Hippocampal formation (tissue), 2 donors: ENCODE measurements at regions not wholly inside any gene's neighbourhood (a gene's known extent, or its start where the extent isn't known, plus 50 kb on each side); places are given as distances from the start of the nearest gene placed in this dataset.

Experiments used
- DNase-seq, 2 donors: peaks; one replicate each; lab custom pipeline; 2025; lab: John Stamatoyannopoulos, UW

DNA sequence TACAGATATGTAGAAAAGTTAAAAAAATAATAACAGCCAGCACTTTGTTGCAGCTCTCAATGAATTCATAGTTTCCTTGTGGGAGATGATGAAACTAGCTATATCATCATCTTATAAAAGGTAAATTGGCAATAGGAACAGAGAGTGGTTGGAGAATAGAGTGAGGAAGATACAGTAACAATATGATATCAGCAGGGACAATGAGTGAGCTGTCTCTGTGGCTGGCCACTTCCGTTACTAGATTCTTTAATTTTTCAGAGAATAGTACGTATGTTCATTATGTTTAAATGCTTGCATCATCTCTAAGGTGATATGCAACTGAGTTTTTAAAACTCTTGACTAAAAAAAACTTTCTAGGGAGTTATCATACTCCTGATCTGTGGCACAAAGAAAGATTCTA lies 1006.2 kb upstream of the FLRT2 start:
- DNase-seq, result no peak

DNA sequence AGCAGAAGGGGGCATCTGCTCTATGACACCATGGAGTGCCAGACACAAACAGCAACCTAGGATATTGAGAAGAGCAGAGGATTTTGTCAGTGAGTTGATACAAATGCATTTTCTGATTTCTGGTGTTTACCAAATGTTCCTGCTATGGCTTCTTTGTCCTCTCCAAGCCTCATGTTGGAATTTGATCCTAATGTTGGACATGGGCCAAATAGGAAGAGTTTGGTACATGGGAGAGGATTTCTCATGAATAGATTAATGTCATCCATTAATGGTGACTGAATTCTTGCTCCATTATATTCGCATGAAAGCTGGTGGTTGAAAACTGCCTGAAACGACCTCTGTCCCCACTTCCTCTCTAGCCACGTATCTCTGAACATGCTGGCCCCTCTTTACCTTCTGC lies 1002.2 kb upstream of the FLRT2 start:
- DNase-seq, result no peak

GRCh38 chr14:84532016-84532415 lies 997.9 kb upstream of the FLRT2 start:
- DNase-seq, result no peak

DNA sequence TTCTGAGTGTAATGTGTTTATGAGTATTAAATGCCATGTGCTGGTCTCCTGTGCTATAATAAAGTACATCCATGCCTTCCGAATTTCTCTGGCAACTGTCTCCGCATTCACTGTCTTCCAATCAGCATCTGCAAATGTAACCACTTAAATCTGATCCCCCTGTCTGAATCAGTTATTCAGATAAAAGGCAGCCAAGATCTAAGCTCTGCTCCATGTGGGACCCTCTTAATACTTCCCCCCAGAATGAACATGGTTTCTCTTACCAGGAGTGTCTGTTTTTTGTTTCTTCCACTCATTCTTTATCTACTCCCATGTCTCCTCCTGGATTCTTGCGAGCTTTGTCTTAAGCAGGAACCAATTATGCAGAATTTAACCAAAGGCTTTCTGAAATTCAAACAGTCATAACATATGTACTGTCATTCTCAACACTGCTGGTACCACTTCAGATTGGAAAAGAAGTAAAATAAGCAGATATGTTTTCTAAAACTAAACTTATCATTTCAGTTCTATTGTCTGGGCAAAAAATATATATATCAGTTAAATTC lies 996.7 kb upstream of the FLRT2 start:
- DNase-seq, result no peak

- no peak for DNase-seq
Measured at GRCh38 chr14:84533791-84534190, 996.2 kb upstream of the FLRT2 start.

DNA sequence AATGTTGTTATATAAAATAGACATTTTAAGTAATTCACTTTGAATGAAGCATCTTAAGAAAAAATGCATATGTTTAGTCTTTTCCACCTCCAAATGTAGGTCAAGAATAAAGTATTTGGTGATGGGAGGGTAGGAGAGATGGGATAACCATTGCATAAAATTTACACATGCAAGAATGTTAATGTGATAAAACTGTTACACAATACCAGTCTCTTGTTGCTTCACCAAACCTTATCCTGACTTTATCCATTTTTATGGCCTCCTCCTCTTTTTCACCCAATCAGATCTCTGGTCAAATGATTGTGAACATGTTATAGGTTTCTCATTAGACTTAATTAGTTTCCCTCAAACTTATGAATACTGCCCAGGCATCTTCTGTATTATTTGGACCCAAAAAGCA lies 994.5 kb upstream of the FLRT2 start:
- DNase-seq, result no peak

DNA sequence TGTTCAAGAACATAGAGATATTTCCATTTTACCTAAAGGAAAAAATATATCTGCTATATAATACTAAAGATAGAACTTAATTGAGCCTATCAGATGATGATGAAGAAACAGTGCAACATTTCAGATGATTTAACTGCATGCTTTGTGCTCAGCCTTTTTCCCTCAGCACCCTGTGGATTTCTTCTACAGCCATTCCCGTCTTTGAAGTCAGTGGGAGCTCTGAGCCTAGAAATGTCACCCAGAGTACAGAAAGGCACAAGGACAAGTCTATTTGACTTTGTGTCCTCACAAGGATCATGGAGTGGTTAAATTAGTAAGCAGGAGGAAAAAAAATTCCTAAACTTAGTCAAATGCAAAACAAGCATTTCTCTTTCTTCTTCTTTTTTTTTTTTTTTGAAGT lies 994.0 kb upstream of the FLRT2 start:
- no peak for DNase-seq

- no peak for DNase-seq
Measured at GRCh38 chr14:84541018-84541417, 988.9 kb upstream of the FLRT2 start.

- DNase-seq, result peak in 1 of 2 donors; percentile 23
Measured at GRCh38 chr14:84543859-84544258, 986.1 kb upstream of the FLRT2 start.

DNA sequence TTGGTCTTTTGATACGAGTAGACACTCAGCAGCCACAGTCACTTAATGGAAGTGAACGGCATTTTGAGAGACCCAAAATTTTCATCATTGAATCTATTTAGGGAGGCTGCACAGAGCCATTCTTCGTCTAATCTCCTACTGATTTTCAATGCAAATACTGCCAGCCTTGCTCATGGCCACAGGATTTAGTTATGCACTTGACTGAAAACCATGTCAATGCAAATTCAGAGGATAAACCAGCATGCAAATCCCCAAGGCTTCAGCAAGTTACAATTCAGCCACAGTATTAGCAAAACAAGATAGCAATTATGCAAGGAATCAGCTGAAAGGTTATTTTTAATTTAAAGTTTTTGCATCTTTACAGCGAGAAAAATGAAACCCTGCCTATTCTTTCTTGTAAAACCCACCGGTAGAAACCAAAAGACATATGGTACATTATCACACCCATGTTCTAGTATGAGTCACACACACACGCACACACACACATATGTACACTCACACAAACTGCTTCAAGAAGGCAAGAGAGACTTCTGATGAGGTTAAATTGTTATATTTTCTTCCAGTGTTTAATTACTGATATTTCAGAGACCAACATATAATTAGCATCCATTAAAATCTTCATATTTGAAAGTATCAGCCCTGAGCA lies 985.3 kb upstream of the FLRT2 start:
- DNase-seq, result peak in 1 of 2 donors; percentile 6

- no peak for DNase-seq
Measured at GRCh38 chr14:84546236-84546635, 983.7 kb upstream of the FLRT2 start.

DNA sequence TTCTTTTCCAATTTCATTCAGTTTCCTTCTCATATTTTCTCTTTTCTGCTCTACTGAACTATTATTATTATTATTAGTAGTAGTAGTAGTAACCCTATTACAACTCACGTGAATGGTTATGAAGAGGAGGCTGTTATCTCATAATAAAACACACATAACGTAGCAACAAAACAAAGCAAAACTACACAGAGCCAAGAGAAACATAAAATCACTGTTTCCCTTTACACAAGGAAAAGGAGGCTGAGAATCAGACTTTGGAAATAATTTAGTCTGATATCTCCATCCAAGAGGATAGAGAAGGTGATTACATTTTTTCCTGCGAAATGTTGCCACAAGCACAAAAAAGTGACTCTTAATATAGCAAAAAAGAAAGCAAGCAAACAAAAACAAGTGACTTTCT lies 975.8 kb upstream of the FLRT2 start:
- DNase-seq, result no peak

DNA sequence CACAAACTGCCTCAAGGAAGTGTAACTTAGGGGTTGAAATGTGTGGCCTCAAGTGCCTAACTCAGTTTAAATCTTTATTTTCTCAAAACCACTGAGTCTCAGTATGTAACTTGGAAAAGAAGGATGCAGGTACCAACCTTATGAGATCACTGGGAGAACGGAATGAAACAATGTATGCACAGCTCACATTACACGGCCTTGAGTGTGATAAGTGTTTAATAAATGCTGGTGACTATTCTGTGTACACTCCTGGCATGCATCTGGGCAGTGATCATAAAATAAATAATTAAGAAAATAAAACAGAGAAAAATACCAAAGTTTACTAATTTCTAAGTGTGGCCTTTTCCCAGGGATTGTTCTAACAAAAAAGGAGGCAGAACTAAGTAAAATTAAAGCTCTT lies 974.5 kb upstream of the FLRT2 start:
- DNase-seq, result no peak

DNA sequence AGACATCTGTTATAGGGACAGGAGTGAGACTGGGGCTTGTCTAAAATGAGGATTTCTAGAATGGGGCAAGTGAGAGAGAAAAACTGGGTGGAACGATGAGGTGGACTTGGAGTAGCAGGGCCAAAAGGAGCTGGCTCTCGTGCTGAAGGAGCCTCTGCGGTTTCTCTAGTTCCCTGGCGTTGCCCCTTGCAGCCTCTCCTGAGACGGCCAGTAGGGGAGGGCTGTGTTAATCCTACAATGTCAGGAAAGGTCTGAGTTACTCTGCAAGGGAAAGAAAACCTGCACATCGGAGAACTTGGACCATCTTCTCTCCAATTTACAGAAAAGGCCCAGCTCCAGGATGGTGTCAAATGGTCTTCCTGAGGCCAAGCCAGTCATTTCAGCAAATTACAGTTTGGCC lies 963.8 kb upstream of the FLRT2 start:
- no peak for DNase-seq

DNA sequence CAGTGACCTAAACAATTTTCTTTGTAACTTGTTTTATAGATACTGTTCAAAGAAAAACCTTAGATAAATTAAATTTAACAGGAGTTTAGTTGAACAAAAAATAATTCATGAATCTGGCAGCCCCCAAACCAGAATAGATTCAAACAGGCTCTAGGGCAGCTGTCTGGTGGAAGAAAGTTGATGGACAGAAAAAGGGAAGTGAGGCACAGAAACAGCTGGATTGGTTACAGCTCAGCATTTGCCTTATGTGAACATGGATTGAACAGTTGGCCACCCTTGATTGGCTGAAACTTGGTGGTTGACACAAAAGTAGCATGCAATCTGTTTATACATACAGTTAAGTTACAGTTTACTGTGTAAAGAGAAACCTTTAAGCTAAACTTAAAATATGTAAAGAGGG lies 954.3 kb upstream of the FLRT2 start:
- no peak for DNase-seq

DNA sequence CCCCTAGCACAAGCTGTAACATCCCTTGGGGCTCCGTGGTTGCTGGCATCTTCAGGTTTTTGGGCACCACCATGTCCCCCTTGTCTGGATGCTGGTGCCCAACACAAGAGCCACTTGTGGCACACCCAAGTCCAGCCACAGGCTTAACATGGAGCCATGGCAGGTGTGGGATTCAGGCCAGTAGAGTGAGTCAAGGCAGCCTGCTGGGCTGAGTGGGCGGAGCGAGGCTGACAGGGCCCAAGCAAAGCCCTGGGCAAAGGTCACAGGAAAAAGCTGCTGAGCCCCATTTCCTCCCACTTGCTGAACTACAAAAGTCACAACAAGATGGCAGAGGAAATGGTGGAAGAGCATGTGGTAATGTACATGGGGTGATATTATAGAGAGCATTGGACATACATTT lies 950.7 kb upstream of the FLRT2 start:
- no peak for DNase-seq

DNA sequence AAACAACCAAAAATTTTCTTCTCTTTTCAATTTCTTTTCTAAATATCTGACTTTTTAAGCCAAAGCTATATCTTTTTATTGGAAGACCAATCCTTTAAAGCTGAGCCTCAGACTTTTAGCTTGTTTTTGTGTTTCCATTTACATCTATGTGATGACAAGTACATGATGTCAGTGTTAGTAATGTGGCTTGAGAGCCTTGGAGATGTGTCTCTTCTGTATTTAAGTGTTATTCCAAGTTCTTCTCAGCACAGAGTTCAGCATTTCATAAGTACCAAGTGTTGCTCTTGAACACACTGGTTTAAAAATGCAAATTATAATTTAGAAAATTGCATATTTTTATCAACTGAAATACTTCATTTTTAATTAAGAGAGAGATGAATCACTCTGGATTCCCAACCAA lies 948.9 kb upstream of the FLRT2 start:
- no peak for DNase-seq

GRCh38 chr14:84584511-84584910 lies 945.4 kb upstream of the FLRT2 start:
- no peak for DNase-seq

- DNase-seq, result no peak
Measured at GRCh38 chr14:84591827-84592445, 938.0 kb upstream of the FLRT2 start.

DNA sequence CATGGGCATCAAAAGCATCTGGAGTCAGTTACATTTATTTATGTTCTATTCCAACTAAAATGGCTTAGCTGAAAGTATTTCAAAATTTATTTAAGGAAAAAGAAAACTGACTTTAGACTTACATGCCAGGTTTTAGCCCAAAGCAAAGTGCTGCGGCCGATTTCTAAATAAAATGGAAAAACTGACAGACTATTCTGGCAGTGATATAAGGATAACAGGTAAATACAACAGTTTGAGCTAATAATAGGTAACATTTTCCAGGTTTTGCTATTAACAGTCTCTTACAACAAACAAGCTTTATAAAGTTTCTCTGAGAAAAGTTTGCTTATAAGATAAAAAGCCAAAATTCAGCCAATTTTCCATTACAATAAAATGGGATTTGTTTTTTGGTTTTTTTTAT lies 937.2 kb upstream of the FLRT2 start:
- no peak for DNase-seq

- DNase-seq, result no peak
Measured at GRCh38 chr14:84610086-84610485, 919.9 kb upstream of the FLRT2 start.

- DNase-seq, result no peak
Measured at GRCh38 chr14:84622357-84622756, 907.6 kb upstream of the FLRT2 start.

DNA sequence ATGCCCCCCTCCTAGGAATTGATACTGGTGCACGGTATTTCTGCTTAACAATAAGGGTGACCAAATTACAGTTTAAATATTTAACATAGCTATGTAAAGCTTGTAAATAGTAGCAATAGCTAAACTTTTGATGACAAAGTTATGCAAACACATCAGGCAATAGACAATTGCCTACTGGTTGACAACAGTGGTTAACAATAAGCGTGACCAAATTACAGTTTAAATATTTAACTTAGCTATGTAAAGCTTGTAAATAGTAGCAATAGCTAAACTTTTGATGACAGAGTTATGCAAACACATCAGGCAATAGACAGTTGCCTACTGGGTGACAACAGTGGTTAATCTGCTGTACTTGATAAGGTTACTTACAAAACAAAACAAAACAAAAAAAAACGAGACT lies 886.5 kb upstream of the FLRT2 start:
- no peak for DNase-seq
